GM12891 (cell line): ENCODE measurements at regions not wholly inside any gene's neighbourhood (a gene's known extent, or its start where the extent isn't known, plus 50 kb on each side); places are given as distances from the start of the nearest gene placed in this dataset.
"Not testable (repeated sequence)": the region's sequence is repeated elsewhere in the genome, so short reads cannot be mapped to it uniquely, and the experiment has no call there.

ENCODE experiments used
- POLR2A ChIP-seq: IDR thresholded peaks from 2 replicates; pipeline ENCODE4 v1.6.1; 2011; ENCODE audit warnings: low read depth, low read length, control low read depth
- POLR2AphosphoS5 ChIP-seq: IDR thresholded peaks from 2 replicates; pipeline ENCODE4 v1.6.1; 2011; ENCODE audit warnings: low read depth, low read length, control low read depth
- TAF1 ChIP-seq: IDR thresholded peaks from 2 replicates; pipeline ENCODE4 v1.6.1; 2011; ENCODE audit warnings: low read depth, low read length, control low read depth

GRCh38 chrX:82745725-82746124 is 762.4 kb upstream of the POU3F4 start:
- TF ChIP-seq POLR2A, TAF1, POLR2AphosphoS5: not testable (repeated sequence)
